GM21529 (cell line): ENCODE measurements at regions not wholly inside any gene's neighbourhood (a gene's known extent, or its start where the extent isn't known, plus 50 kb on each side); places are given as distances from the start of the nearest gene placed in this dataset.
"Not testable (repeated sequence)": the region's sequence is repeated elsewhere in the genome, so short reads cannot be mapped to it uniquely, and the experiment has no call there.

ENCODE experiments used
- ATAC-seq: cut with Tn5 transposase; IDR thresholded peaks from one replicate; pipeline ENCODE4 v1.9.1; 2021; ENCODE audit not compliant: unreplicated experiment

- ATAC-seq, result no peak
Observed at GRCh38 chr3:40695848-40696247, 171.1 kb downstream of the ZNF621 start.

GRCh38 chr3:40698611-40699010 is 173.9 kb downstream of the ZNF621 start:
- not testable (repeated sequence) for ATAC-seq

GRCh38 chr3:40701016-40701588 is 176.3 kb downstream of the ZNF621 start:
- no peak for ATAC-seq

GRCh38 chr3:40704224-40704623 is 179.5 kb downstream of the ZNF621 start:
- no peak for ATAC-seq

GRCh38 chr3:40705663-40706062 is 180.9 kb downstream of the ZNF621 start:
- no peak for ATAC-seq

GRCh38 chr3:40713306-40713705 is 188.5 kb downstream of the ZNF621 start:
- no peak for ATAC-seq

- ATAC-seq, result peak; percentile 46
Observed at GRCh38 chr3:40713795-40714194, 189.0 kb downstream of the ZNF621 start.

- ATAC-seq, result no peak
Observed at GRCh38 chr3:40714771-40715345, 190.1 kb downstream of the ZNF621 start.

GRCh38 chr3:40715551-40715950 is 190.8 kb downstream of the ZNF621 start:
- ATAC-seq, result no peak

- ATAC-seq, result no peak
Observed at GRCh38 chr3:40717471-40717870, 192.7 kb downstream of the ZNF621 start.

- ATAC-seq, result peak; percentile 30
Observed at GRCh38 chr3:40718209-40718608, 193.4 kb downstream of the ZNF621 start.

GRCh38 chr3:40718681-40719080 is 193.9 kb downstream of the ZNF621 start:
- ATAC-seq, result peak; percentile 88

- ATAC-seq, result no peak
Observed at GRCh38 chr3:40719660-40720287, 195.0 kb downstream of the ZNF621 start.

GRCh38 chr3:40720341-40720740 is 195.6 kb downstream of the ZNF621 start:
- no peak for ATAC-seq

GRCh38 chr3:40720863-40721262 is 196.1 kb downstream of the ZNF621 start:
- no peak for ATAC-seq

- ATAC-seq, result no peak
Observed at GRCh38 chr3:40723083-40723660, 198.4 kb downstream of the ZNF621 start.

GRCh38 chr3:40725031-40725430 is 200.3 kb downstream of the ZNF621 start:
- ATAC-seq, result no peak

GRCh38 chr3:40731445-40731844 is 206.7 kb downstream of the ZNF621 start:
- ATAC-seq, result no peak

- no peak for ATAC-seq
Observed at GRCh38 chr3:40736943-40737342, 212.2 kb downstream of the ZNF621 start.

- ATAC-seq, result no peak
Observed at GRCh38 chr3:40737343-40737742, 212.6 kb downstream of the ZNF621 start.

GRCh38 chr3:40739971-40740370 is 215.2 kb downstream of the ZNF621 start:
- no peak for ATAC-seq

GRCh38 chr3:40741729-40742128 is 217.0 kb downstream of the ZNF621 start:
- ATAC-seq, result no peak
